Endodermal cell (in vitro differentiated cells): ENCODE measurements at regions not wholly inside any gene's neighbourhood (a gene's known extent, or its start where the extent isn't known, plus 50 kb on each side); places are given as distances from the start of the nearest gene placed in this dataset.

Experiments
- DNase-seq: peaks from one replicate; pipeline ENCODE4 v3.0.0-alpha.2; 2017
- H3K27ac ChIP-seq: 2 replicates; pipeline ENCODE4 v1.5.1; 2013; ENCODE audit warnings: mild to moderate bottlenecking, low read depth, low read length, moderate library complexity
- H3K27me3 ChIP-seq: 2 replicates; pipeline ENCODE4 v1.6.1; 2013; ENCODE audit warnings: mild to moderate bottlenecking, low read length, moderate library complexity; ENCODE audit not compliant: insufficient read depth, control insufficient read depth, poor library complexity, severe bottlenecking
- H3K36me3 ChIP-seq: 2 replicates; pipeline ENCODE4 v1.7.0; 2013; ENCODE audit warnings: mild to moderate bottlenecking, low read length, moderate library complexity; ENCODE audit not compliant: control insufficient read depth, insufficient read depth
- H3K4me1 ChIP-seq: one replicate; pipeline ENCODE4 v1.7.0; 2013; ENCODE audit warnings: low read length; ENCODE audit not compliant: control insufficient read depth, insufficient read depth
- H3K4me3 ChIP-seq: 2 replicates; pipeline ENCODE4 v1.5.1; 2013; ENCODE audit warnings: mild to moderate bottlenecking, low read length, moderate library complexity
- H3K9ac ChIP-seq: 2 replicates; pipeline ENCODE4 v1.6.1; 2013; ENCODE audit warnings: mild to moderate bottlenecking, low read length, moderate library complexity; ENCODE audit not compliant: poor library complexity, severe bottlenecking; ENCODE audit errors: extremely low read depth
- H3K9me3 ChIP-seq: 2 replicates; pipeline ENCODE4 v1.6.1; 2013; ENCODE audit warnings: mild to moderate bottlenecking, low read length, moderate library complexity; ENCODE audit not compliant: control insufficient read depth
- H3K27ac Mint-ChIP-seq: 2 replicates; pipeline ENCODE4 v1.8.0; 2020; ENCODE audit warnings: mixed read lengths
- H3K27me3 Mint-ChIP-seq: 2 replicates; pipeline ENCODE4 v1.8.0; 2021; ENCODE audit warnings: mild to moderate bottlenecking, mixed read lengths; ENCODE audit not compliant: insufficient read depth
- H3K36me3 Mint-ChIP-seq: 2 replicates; pipeline ENCODE4 v1.8.0; 2020; ENCODE audit warnings: low read depth, mixed read lengths
- H3K4me1 Mint-ChIP-seq: 2 replicates; pipeline ENCODE4 v1.8.0; 2020; ENCODE audit warnings: mixed read lengths
- H3K4me3 Mint-ChIP-seq: 2 replicates; pipeline ENCODE4 v1.8.0; 2020; ENCODE audit warnings: mild to moderate bottlenecking, moderate library complexity, mixed read lengths
- H3K9me3 Mint-ChIP-seq: 2 replicates; pipeline ENCODE4 v1.8.0; 2020; ENCODE audit warnings: mild to moderate bottlenecking, mixed read lengths
- WGBS, 2 experiments: methylation state at CpG; one replicate each; pipeline versions ENCODE4 v1.1.5 to v1.1.7; 2013; ENCODE audit warnings: missing lambda C conversion rate in 2 of 2, mixed read lengths in 1 of 2; ENCODE audit not compliant: insufficient coverage in 1 of 2, insufficient read length in 1 of 2; 5-methylcytosine and 5-hydroxymethylcytosine counted together
- TF ChIP-seq, protein P1 (sequence below): fragments of 200-600 bp; sonication (generic); conservative IDR thresholded peaks from 2 replicates; pipeline ENCODE4 v1.5.0; 2021; ENCODE audit warnings: antibody characterized with exemption, mild to moderate bottlenecking

DNA sequence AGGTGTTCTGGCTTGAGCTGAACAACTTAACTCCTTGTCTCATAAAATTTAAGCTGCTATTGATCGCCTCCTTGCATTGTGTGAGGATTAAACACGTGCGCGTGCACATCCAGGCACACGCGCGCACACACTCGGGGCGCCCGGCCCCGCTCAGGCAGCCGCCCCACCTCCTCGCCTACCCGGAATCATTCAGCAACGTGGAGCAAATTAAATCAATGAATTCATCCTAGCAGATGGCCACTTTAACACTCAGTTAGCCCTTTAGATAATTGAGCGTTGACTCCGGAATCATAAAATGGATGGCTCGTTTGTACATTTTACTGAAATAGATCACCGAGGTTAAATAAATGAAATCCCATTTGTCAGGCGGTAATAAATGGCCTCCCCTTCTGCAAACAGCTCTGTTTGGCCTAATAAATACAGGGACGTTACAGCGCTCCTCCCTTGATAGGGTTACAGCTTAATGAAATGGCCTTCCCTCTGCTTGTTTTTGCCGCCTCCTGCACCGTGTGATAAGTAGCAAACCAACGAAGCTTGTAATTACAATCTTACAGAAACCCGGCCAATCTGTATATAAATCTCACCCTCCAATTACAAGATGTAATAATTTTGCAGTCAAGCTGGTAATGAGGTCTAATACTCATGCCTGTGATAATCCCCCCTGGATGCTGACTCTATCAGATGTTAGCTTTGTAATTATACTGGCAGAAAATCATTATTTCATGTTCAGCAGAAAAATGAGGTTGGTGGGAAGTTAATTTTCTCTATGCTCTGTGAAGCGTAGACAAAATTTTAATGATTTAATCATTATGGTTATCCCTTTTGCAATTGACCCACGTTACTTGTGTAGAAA, 229.7 kb upstream of the IRX4 start:
- 93 to 96% methylated on average over 24 to 28 of the region's 28 CpGs for WGBS, 2 experiments
- no peak overlapping the region for H3K9ac ChIP-seq
- no peaks in the 10 kb centered on the region for H3K36me3 Mint-ChIP-seq

DNA sequence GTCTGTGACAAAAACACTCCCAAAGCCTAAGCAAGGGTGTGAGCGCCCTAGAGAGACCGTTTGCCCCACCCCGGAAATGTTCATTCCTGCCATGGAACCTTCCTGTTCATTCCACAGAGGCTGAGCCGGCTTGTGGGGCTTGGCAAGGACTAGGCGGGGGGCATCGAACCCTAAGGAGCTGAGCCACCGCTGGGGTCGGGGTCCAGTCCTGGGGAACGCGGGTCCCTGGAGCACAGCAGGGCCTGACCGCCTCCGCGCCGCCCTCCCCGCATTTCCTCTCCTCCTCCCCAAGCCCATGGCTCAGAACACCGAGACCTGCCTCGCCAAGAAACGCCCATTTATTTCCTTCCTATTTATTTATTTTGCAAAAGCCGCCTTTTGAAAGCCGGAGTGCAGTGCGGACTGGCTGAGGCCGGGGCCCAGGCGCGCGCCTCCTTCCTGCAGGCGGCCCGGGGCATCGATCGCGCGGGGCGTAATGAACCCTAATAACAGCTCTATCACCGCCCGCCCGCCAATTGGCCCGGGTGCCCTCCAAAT, 228.9 kb upstream of the IRX4 start:
- H3K4me3 ChIP-seq, result no peak overlapping the region
- H3K36me3 Mint-ChIP-seq, result no peaks in the 10 kb centered on the region
- H3K9me3 ChIP-seq, result no peaks in the 10 kb centered on the region
- no peak overlapping the region for H3K27ac ChIP-seq
- peaks cover 6% of the 10 kb centered on the region for H3K27me3 Mint-ChIP-seq
- no peak for DNase-seq
- TF ChIP-seq, protein P1, sequence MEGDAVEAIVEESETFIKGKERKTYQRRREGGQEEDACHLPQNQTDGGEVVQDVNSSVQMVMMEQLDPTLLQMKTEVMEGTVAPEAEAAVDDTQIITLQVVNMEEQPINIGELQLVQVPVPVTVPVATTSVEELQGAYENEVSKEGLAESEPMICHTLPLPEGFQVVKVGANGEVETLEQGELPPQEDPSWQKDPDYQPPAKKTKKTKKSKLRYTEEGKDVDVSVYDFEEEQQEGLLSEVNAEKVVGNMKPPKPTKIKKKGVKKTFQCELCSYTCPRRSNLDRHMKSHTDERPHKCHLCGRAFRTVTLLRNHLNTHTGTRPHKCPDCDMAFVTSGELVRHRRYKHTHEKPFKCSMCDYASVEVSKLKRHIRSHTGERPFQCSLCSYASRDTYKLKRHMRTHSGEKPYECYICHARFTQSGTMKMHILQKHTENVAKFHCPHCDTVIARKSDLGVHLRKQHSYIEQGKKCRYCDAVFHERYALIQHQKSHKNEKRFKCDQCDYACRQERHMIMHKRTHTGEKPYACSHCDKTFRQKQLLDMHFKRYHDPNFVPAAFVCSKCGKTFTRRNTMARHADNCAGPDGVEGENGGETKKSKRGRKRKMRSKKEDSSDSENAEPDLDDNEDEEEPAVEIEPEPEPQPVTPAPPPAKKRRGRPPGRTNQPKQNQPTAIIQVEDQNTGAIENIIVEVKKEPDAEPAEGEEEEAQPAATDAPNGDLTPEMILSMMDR, result no peak
- peaks cover 8% of the 10 kb centered on the region for H3K9me3 Mint-ChIP-seq
- H3K36me3 ChIP-seq, result no peaks in the 10 kb centered on the region
- peaks cover 7% of the 10 kb centered on the region for H3K4me1 Mint-ChIP-seq
- no peak overlapping the region for H3K27ac Mint-ChIP-seq
- H3K27me3 ChIP-seq, result no peaks in the 10 kb centered on the region
- no peak overlapping the region for H3K4me3 Mint-ChIP-seq
- H3K4me1 ChIP-seq, result peaks cover 6% of the 10 kb centered on the region
- no peak overlapping the region for H3K9ac ChIP-seq
- 92 to 99% methylated on average over 15 to 36 of the region's 36 CpGs for WGBS, 2 experiments

More for the DNA sequence above, 229.7 kb upstream of the IRX4 start:
- Histone ChIP-seq H3K4me3 (no peak overlapping the region), H3K4me1 (peaks cover 6% of the 10 kb centered on the region), H3K9me3 (no peaks in the 10 kb centered on the region), H3K27me3 (no peaks in the 10 kb centered on the region), H3K36me3 (no peaks in the 10 kb centered on the region), H3K27ac (peak overlapping the region; percentile 29)
- TF ChIP-seq, protein P1, result no peak
- H3K9me3 Mint-ChIP-seq, result peaks cover 8% of the 10 kb centered on the region
- no peak overlapping the region for H3K27ac Mint-ChIP-seq
- no peak overlapping the region for H3K4me3 Mint-ChIP-seq
- H3K4me1 Mint-ChIP-seq, result peaks cover 7% of the 10 kb centered on the region
- DNase-seq, result no peak
- peaks cover 9% of the 10 kb centered on the region for H3K27me3 Mint-ChIP-seq

DNA sequence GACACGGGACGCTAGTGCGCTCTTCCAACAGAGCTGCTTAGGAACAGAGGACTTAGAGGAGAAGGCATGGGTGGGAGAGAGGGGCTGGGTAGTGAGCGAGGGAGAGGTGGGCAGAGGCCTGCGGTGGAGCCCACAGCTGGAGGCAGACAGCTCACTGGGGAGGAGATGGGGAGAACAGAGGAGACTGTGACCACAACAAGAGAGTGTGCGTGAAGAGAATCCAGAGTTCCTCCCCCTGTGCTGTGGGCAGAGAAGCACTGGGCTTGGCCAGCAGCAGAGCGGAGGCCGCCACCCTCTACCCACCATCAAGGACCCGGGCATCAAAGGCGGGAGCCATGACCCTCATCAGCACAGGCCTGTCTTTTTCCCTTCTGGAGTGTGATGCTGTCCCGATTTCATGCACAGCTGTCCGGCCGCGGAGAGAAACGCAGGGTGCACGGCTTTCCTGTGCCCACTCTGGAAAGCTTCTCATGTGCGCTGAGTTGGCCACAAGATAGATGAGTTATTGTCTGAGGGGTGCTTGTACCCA, 228.3 kb upstream of the IRX4 start:
- Histone ChIP-seq H3K27me3 (no peaks in the 10 kb centered on the region), H3K27ac (no peak overlapping the region), H3K4me3 (no peak overlapping the region), H3K9ac (no peak overlapping the region), H3K9me3 (no peaks in the 10 kb centered on the region), H3K36me3 (no peaks in the 10 kb centered on the region), H3K4me1 (peaks cover 6% of the 10 kb centered on the region)
- H3K9me3 Mint-ChIP-seq, result peaks cover 7% of the 10 kb centered on the region
- H3K4me1 Mint-ChIP-seq, result peaks cover 7% of the 10 kb centered on the region
- no peak for DNase-seq
- H3K4me3 Mint-ChIP-seq, result no peak overlapping the region
- WGBS, 2 experiments, result 93 to 100% methylated on average over 7 to 17 of the region's 17 CpGs
- H3K27ac Mint-ChIP-seq, result no peak overlapping the region
- H3K27me3 Mint-ChIP-seq, result peaks cover 6% of the 10 kb centered on the region
- TF ChIP-seq, protein P1, result no peak
- H3K36me3 Mint-ChIP-seq, result no peaks in the 10 kb centered on the region
